ENCODE measurements at regions not wholly inside any gene's neighbourhood (a gene's known extent, or its start where the extent isn't known, plus 50 kb on each side); places are given as distances from the start of the nearest gene placed in this dataset.
A peak's percentile ranks its signal among the peaks of the same experiment; 100 is the strongest.

DNA sequence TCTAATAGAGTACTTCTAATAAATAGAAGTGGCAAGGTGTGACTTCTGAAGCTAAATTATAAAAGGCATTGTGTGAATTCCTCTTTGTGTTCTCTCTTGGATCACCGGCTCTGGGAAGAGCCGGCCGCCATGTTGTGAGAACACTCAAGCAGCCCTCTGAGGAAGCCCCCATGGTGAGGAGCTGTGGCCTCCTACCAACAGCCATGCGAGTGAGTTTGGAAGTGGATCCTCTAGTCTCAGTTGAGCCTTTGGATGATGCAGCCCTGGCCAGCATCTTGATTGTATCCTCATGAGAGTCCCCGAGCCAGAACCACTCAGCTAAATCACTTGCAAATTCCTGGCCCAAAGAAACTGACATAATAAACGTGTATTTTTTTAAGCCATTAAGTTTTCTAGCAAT, 94.5 kb upstream of the CARD11 start:
- Histone ChIP-seq H3K27ac (ENCODE audit: low read length) (no peak overlapping the region), H3K27me3 (ENCODE audit: control insufficient read depth, insufficient read depth, low read length) (no peaks in the 10 kb centered on the region), H3K4me1 (ENCODE audit: control insufficient read depth, insufficient read depth, low read length) (no peaks in the 10 kb centered on the region), H3K9me3 (ENCODE audit: control insufficient read depth, insufficient read depth, low read length) (no peaks in the 10 kb centered on the region), H3K36me3 (ENCODE audit: control insufficient read depth, insufficient read depth, low read length) (no peaks in the 10 kb centered on the region), H3K4me3 (ENCODE audit: low read length) (no peak overlapping the region)
- no peak overlapping the region for H3K4me3 Mint-ChIP-seq
- no peaks in the 10 kb centered on the region for H3K36me3 Mint-ChIP-seq
- H3K27me3 Mint-ChIP-seq (ENCODE audit: low read depth in 2 of 2), result no peaks in the 10 kb centered on the region
- TF ChIP-seq, protein P1, sequence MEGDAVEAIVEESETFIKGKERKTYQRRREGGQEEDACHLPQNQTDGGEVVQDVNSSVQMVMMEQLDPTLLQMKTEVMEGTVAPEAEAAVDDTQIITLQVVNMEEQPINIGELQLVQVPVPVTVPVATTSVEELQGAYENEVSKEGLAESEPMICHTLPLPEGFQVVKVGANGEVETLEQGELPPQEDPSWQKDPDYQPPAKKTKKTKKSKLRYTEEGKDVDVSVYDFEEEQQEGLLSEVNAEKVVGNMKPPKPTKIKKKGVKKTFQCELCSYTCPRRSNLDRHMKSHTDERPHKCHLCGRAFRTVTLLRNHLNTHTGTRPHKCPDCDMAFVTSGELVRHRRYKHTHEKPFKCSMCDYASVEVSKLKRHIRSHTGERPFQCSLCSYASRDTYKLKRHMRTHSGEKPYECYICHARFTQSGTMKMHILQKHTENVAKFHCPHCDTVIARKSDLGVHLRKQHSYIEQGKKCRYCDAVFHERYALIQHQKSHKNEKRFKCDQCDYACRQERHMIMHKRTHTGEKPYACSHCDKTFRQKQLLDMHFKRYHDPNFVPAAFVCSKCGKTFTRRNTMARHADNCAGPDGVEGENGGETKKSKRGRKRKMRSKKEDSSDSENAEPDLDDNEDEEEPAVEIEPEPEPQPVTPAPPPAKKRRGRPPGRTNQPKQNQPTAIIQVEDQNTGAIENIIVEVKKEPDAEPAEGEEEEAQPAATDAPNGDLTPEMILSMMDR (IDR thresholded peaks at IDR 0.05), result no peak
- 96% methylated on average over 5 of the region's 6 CpGs for WGBS (ENCODE audit: insufficient coverage)
- no peak for DNase-seq
- no peak overlapping the region for H3K27ac Mint-ChIP-seq
- intact Hi-C loops (cut with micrococcal nuclease), result no loop called here
- no peaks in the 10 kb centered on the region for H3K9me3 Mint-ChIP-seq
- H3K4me1 Mint-ChIP-seq, result peaks cover 0 to 5% of the 10 kb centered on the region in 2 donors
- ATAC-seq, result no peak

DNA sequence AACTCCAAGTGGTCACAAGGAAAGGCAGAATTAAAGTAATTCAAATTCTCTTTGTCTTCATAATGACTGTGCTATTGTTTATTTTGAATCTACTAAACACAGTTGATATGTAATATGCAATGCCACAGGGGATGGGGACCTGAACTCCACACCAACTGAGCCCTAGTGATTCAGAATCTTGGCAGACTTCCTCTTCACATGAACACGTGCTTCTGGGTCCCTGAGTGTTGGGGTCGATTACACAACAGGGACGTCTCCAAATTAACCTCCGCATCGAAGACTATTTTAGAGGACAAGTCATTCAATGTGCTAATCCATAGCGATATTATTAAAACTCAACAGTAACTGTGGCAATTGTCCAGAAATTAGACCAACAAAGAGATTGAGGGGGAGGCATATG, 95.3 kb upstream of the CARD11 start:
- intact Hi-C loops (cut with micrococcal nuclease), result no loop called here
- Mint-ChIP-seq H3K36me3 (no peaks in the 10 kb centered on the region), H3K9me3 (no peaks in the 10 kb centered on the region), H3K27me3 (ENCODE audit: low read depth in 2 of 2) (no peaks in the 10 kb centered on the region), H3K27ac (no peak overlapping the region), H3K4me1 (peaks cover 0 to 5% of the 10 kb centered on the region in 2 donors), H3K4me3 (no peak overlapping the region)
- TF ChIP-seq, protein P1 (IDR thresholded peaks at IDR 0.05), result no peak
- H3K9me3 ChIP-seq (ENCODE audit: control insufficient read depth, insufficient read depth, low read length), result no peaks in the 10 kb centered on the region
- 36% methylated on average over 6 of the region's 6 CpGs for WGBS (ENCODE audit: insufficient coverage)
- H3K4me3 ChIP-seq (ENCODE audit: low read length), result no peak overlapping the region
- ATAC-seq (peak in 1 of 3 donors; percentile 27), DNase-seq (no peak)
- H3K4me1 ChIP-seq (ENCODE audit: control insufficient read depth, insufficient read depth, low read length), result no peaks in the 10 kb centered on the region
- no peak overlapping the region for H3K27ac ChIP-seq (ENCODE audit: low read length)
- no peaks in the 10 kb centered on the region for H3K36me3 ChIP-seq (ENCODE audit: control insufficient read depth, insufficient read depth, low read length)
- H3K27me3 ChIP-seq (ENCODE audit: control insufficient read depth, insufficient read depth, low read length), result no peaks in the 10 kb centered on the region

DNA sequence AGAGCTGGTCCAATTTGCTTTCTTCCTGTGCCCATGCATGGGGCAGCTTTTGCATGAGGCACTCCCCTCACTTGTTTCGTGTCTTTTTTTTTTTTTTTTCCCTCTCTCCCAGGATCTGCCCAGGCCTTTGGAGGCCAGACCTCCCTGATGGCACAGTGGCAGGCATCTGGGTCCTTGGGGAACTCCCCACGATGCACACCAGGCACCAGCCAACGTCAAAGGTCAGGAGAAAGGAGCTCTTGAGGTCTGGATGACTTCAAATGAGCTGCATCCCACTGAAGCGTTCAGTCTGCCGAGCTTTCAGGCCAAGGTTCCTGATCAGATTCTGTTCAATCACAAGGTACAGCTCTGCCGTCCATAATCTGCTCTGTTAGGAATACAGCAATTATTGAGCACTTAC, 97.2 kb upstream of the CARD11 start:
- Mint-ChIP-seq H3K4me3 (no peak overlapping the region), H3K27me3 (ENCODE audit: low read depth in 2 of 2) (no peaks in the 10 kb centered on the region), H3K9me3 (no peaks in the 10 kb centered on the region), H3K36me3 (no peaks in the 10 kb centered on the region), H3K27ac (no peak overlapping the region), H3K4me1 (peaks cover 0 to 5% of the 10 kb centered on the region in 2 donors)
- intact Hi-C loops (cut with micrococcal nuclease), result no loop called here
- Histone ChIP-seq H3K9me3 (ENCODE audit: control insufficient read depth, insufficient read depth, low read length) (no peaks in the 10 kb centered on the region), H3K4me1 (ENCODE audit: control insufficient read depth, insufficient read depth, low read length) (no peaks in the 10 kb centered on the region), H3K36me3 (ENCODE audit: control insufficient read depth, insufficient read depth, low read length) (no peaks in the 10 kb centered on the region), H3K27ac (ENCODE audit: low read length) (no peak overlapping the region), H3K27me3 (ENCODE audit: control insufficient read depth, insufficient read depth, low read length) (no peaks in the 10 kb centered on the region), H3K4me3 (ENCODE audit: low read length) (no peak overlapping the region)
- DNase-seq (no peak), ATAC-seq (no peak)
- TF ChIP-seq, protein P1 (IDR thresholded peaks at IDR 0.05), result no peak
- 73% methylated on average over 6 of the region's 6 CpGs for WGBS (ENCODE audit: insufficient coverage)

DNA sequence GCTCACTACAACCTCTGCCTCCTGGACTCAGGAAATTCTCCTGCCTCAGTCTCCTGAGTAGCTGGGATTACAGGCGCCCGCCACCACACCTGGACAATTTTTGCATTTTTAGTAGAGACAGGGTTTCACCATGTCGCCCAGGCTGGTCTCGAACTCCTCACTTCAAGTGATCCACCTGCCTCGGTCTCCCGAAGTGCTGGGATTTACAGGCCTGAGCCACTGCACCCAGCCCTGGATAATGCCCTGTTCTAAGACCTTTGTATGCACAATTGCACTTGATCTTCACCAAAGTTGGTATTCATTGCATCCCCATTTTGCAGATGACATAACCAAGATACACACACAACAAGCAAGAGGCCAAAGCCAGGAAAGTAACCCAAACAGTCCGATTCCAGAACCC, 97.7 kb upstream of the CARD11 start:
- no peak overlapping the region for H3K27ac Mint-ChIP-seq
- no peak overlapping the region for H3K4me3 Mint-ChIP-seq
- H3K27me3 Mint-ChIP-seq (ENCODE audit: low read depth in 2 of 2), result no peaks in the 10 kb centered on the region
- Histone ChIP-seq H3K27me3 (ENCODE audit: control insufficient read depth, insufficient read depth, low read length) (no peaks in the 10 kb centered on the region), H3K4me3 (ENCODE audit: low read length) (no peak overlapping the region), H3K4me1 (ENCODE audit: control insufficient read depth, insufficient read depth, low read length) (peaks cover 2% of the 10 kb centered on the region), H3K27ac (ENCODE audit: low read length) (no peak overlapping the region), H3K36me3 (ENCODE audit: control insufficient read depth, insufficient read depth, low read length) (no peaks in the 10 kb centered on the region), H3K9me3 (ENCODE audit: control insufficient read depth, insufficient read depth, low read length) (no peaks in the 10 kb centered on the region)
- no peaks in the 10 kb centered on the region for H3K9me3 Mint-ChIP-seq
- peaks cover 1 to 6% of the 10 kb centered on the region in 2 donors for H3K4me1 Mint-ChIP-seq
- 96% methylated on average over 6 of the region's 7 CpGs for WGBS (ENCODE audit: insufficient coverage)
- ATAC-seq (no peak), DNase-seq (no peak)
- intact Hi-C loops (cut with micrococcal nuclease), result no loop called here
- TF ChIP-seq, protein P1 (IDR thresholded peaks at IDR 0.05), result no peak
- no peaks in the 10 kb centered on the region for H3K36me3 Mint-ChIP-seq

Data from natural killer cell (primary cell).